Epidermal melanocyte (primary cell): ENCODE measurements at regions not wholly inside any gene's neighbourhood (a gene's known extent, or its start where the extent isn't known, plus 50 kb on each side); places are given as distances from the start of the nearest gene placed in this dataset.
"Not testable (repeated sequence)": the region's sequence is repeated elsewhere in the genome, so short reads cannot be mapped to it uniquely, and the experiment has no call there.

Experiments
- DNase-seq: peaks from one replicate; pipeline ENCODE4 v3.0.0; 2011; ENCODE audit warnings: low spot score; ENCODE audit not compliant: insufficient read length

GRCh38 chr4:63302078-63302477 is 1107.2 kb downstream of the TECRL start:
- DNase-seq = no peak

- DNase-seq = no peak
These were observed 1112.5 kb downstream of the TECRL start for GRCh38 chr4:63296773-63297172.

- no peak for DNase-seq
These were observed 1133.8 kb downstream of the TECRL start for GRCh38 chr4:63275491-63275890.

GRCh38 chr4:63269156-63269555 is 1140.1 kb downstream of the TECRL start:
- peak; percentile 18 for DNase-seq

GRCh38 chr4:63233671-63234070 is 1175.6 kb downstream of the TECRL start:
- DNase-seq = no peak

- no peak for DNase-seq
These were observed 1177.2 kb downstream of the TECRL start for GRCh38 chr4:63232058-63232457.

- no peak for DNase-seq
These were observed 1183.0 kb downstream of the TECRL start for GRCh38 chr4:63226229-63226628.

- DNase-seq = no peak
These were observed 1186.8 kb downstream of the TECRL start for GRCh38 chr4:63222466-63222865.

- no peak for DNase-seq
These were observed 1187.8 kb downstream of the TECRL start for GRCh38 chr4:63221477-63221876.

GRCh38 chr4:63218856-63219255 is 1190.4 kb downstream of the TECRL start:
- no peak for DNase-seq

GRCh38 chr4:63214076-63214475 is 1195.2 kb downstream of the TECRL start:
- DNase-seq = no peak

- no peak for DNase-seq
These were observed 1197.3 kb downstream of the TECRL start for GRCh38 chr4:63211776-63212479.

- no peak for DNase-seq
These were observed 1197.9 kb downstream of the TECRL start for GRCh38 chr4:63211375-63211774.

GRCh38 chr4:63193029-63193428 is 1216.2 kb downstream of the TECRL start:
- DNase-seq = not testable (repeated sequence)

GRCh38 chr4:63171341-63171740 is 1237.9 kb downstream of the TECRL start:
- no peak for DNase-seq

- no peak for DNase-seq
These were observed 1238.3 kb downstream of the TECRL start for GRCh38 chr4:63170923-63171322.

- no peak for DNase-seq
These were observed 1239.4 kb downstream of the TECRL start for GRCh38 chr4:63169836-63170235.

GRCh38 chr4:63155561-63155960 is 1253.7 kb downstream of the TECRL start:
- DNase-seq = no peak

GRCh38 chr4:63123441-63123840 is 1285.8 kb downstream of the TECRL start:
- DNase-seq = no peak

GRCh38 chr4:63122955-63123354 is 1286.3 kb downstream of the TECRL start:
- DNase-seq = no peak

GRCh38 chr4:63106600-63106999 is 1302.7 kb downstream of the TECRL start:
- no peak for DNase-seq

- DNase-seq = no peak
These were observed 1303.4 kb downstream of the TECRL start for GRCh38 chr4:63105839-63106238.

- no peak for DNase-seq
These were observed 1318.6 kb downstream of the TECRL start for GRCh38 chr4:63090641-63091040.

- no peak for DNase-seq
These were observed 1324.2 kb downstream of the TECRL start for GRCh38 chr4:63085091-63085490.
